Raji (cell line): ENCODE measurements at regions not wholly inside any gene's neighbourhood (a gene's known extent, or its start where the extent isn't known, plus 50 kb on each side); places are given as distances from the start of the nearest gene placed in this dataset.

Source experiments
- POLR2A ChIP-seq: IDR thresholded peaks from 2 replicates; pipeline ENCODE4 v1.6.1; 2011; ENCODE audit warnings: low read depth, low read length, control low read depth; ENCODE audit not compliant: insufficient read depth

DNA sequence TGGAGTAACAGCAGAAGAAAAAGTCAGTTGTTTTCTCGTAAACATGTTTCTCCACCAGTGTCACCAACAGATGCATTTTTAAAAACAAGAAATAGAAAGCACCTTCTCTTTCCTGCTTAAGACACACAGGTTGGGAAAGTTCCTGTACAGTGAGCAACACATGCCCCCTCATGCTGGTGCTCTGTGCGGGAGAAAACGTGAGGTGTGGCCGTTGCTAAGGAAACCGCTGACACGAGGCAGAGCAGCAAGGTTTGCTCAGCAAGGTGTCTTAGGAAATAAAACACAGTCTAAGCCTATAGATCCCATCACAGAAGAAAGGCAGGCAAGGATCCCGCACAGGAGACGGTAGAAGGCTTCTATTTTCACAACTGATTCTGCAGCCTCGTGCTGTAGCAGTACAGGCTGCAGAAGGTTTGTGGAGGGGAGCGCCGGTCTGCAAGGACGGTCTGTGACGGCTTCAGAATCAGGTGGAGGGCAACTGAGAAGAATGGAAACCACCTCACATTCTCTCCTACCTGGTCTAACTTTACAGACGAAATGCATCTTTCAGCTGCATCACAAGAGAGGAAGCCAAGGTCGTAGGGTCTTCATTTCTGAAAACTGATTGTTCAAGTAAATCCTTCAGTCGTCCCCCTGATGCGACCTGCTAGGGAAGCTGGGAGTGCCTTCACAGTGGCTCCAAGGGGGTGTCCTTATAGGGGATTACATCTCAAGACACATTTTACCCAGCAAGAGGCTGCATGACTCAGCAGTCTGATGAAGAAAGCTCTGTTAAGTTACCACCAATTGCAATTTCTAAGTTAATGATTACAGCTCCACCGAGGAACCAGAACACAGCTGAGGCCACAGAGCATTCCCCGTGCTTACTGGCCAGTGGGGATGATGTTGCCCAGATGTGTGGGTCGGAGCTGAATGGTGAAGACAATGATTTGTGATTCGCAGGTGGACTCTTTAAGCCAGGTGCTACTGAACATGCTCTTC lies 150.7 kb upstream of the KLF14 start:
- no peak for TF ChIP-seq POLR2A

DNA sequence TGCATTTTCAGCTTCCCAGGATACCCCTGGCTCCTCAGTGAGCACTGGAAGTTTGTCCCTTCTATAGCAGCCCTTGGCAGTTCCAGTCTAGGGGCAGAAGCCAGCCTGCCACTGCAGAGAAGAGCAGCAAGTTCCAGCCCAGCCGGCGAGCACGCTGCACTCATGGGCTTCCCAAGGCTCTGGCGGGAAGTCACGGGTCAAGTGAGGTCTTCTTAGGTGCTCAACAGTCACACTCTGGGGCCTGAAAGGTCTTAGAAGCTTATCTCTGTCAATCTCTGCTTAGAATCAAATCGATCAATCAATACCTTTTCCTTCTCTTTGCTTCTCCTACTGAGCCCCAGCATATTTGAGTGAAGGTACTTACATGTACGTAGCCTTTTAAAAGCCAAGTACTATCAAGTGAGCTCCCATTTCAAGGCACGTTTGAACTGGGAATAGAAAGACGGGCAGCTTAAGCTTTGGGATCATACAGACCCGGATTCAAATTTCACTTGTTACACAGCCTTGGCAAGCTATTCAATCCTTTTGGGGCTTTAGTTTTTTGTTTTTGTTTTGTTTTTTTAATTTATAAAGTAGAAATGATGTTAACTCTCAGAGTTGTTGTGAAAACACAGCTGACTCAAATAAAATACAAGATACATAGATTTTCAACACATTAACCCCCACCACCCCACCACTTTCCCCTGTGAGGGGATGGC lies 152.6 kb upstream of the KLF14 start:
- TF ChIP-seq POLR2A = no peak

DNA sequence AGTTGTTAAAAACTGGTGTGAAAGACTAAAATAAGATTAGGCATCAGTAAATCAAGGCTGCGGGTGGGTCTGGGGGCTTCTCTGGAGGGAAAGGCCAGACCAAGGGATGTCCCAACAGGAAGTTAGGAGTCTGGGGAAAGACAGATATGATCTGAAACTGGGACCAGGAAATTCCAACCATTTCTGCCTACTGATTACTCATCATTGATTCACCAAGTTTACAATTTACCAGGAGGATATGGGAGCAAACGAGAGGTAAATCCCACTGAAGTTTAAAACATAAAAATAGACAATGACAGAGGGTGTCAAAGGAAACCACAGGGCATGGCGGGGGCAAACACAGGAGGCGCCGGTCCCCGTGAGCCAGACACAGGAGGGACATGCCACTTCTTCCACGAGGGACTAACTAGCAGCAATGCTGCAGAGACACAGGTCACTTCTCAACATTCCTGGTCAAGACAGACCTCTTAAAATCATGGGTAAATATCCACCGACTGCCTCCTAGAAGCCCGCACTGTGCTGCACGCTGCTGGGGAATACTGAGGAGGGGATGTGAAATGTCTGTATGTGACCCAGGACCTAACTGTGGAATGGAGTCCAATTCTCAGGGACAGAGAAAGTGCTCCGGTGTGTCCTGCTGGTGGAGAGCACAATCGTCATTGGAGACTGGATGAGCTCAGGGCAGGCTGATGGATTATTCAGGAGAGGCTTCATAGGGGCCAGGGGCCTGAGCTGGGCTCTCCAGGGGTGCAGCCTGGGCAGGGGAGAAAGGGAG lies 153.4 kb upstream of the KLF14 start:
- no peak for TF ChIP-seq POLR2A

DNA sequence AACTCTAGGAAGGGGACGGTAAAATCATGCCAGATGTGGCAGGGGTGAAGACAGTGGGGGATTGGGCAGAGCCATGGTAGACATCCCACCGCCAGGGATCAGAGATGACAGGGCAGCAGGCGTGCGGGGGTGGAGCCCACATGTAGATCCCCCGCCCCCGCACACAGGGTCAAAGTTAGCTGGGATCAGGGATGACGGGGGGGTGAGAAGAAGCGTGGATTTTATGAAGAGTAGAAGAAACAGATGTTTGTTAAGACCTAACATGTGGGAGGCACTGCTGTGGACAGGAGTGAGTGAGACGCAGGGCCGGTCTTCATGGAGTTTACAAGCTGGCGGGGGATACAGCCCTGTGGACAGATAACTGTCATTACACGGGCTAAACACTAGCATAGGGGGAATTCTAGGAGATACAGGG lies 154.0 kb upstream of the KLF14 start:
- no peak for TF ChIP-seq POLR2A

DNA sequence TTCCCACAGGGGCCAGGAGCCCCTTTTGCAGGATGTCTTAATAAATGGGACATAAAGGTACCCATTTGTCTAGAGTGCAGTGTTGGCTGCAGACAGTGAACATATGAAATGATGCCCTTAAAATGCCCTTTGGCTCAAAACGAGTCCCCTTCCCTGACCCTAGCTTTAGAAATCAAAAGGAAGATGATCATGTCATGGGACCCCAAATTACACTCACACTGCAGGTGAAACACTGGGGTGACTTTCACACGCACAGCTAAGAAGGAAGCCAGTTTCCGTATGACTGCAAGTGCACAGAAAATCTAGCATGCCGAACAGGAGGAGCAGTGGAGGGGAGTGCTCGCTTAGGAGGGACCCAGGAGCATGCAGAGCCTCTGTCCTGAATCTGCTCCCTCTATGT lies 154.5 kb upstream of the KLF14 start:
- no peak for TF ChIP-seq POLR2A

DNA sequence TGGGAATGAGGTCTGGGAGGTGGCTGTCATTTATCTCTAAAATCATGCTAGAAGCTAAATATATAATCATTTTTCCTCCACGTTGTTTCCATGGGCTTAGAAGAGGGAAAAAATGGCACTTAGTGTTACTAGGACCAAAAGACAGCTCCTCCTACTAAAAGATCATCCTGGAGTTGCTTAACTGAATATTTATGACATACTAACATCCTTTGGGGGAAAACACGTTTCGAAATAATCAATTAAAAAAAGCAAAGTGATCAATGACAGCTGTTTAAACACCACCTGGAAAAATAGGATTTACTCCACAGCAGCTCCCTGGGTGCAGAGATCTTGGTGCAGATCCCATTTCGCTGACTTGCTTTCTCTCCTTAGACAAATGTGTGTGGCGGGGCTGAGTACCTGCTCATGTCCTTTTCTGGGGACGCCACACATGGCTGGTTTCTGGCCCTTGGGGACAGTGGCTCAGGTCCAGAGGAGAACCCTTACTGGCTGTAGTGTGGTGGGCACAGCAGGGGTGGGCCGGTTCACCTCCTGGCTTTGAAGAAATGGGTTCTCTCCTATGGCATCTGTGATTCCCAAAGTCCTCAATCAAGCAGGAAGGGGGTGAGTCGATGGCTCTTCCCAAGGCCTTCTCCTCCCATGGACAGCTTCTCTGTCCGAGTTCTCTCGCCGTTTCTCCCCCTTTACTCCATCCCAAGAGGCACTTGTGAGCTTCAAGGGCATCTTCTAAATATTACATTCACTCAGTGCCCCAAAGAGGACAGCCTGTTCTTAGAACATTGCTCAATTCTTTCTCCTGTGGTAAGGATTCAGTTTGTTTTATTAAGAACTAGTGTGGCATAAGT lies 156.4 kb upstream of the KLF14 start:
- TF ChIP-seq POLR2A = no peak

DNA sequence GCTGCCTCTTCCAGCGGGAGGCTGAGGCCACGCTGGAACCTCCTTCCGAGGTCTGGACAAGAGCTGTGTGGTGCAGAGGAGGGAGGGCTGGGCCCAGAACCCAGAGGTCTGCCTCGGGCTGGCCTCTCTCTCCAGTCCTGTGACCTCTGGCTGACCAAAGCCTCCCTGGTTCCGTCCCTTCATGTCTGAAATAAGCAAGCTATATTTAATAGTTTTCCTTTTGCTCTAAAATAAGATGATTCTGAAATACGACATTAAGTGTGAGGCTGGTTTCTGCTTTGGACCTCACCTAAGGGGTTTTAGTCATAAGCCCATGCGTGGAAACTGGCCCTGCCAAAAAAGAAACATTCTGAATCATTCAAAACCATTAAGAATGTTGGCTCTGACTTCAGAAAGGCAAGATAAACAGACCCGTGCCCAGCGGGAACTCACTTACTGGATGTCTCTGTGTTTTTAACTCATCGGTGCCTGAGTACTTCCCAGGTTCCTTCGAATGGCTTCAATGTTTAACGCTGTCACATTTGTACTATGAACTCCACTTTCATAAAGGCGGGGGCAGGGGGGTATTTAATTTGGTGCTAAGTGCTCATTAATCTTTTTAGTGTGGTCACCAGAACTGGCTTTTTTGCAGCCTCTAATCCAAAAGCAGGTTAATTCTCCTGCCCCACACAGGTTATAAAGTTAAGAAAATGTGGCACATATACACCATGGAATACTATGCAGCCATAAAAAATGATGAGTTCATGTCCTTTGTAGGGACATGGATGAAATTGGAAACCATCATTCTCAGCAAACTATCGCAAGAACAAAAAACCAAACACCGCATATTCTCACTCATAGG lies 157.5 kb upstream of the KLF14 start:
- no peak for TF ChIP-seq POLR2A

DNA sequence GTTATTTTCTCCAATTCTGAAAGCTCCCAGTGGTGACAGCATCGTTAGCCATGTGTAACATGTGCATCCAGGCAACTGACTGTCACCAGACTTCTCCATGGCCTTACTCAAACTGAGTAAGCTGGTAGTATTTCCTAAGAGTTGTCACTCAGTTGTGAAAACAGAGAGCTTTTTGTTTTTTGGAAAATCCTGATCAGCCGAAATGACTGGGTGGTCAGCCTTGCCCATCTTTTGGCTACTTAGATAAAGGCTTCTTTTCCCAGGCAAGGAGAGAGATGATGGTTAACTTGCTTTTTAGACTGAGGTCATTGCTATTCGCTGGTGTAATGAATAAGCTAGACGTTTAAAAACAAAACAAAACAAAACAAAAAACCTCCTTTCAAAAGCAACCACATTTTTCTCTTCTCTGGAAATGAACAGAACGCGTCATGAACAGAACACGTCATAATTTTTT lies 159.5 kb upstream of the KLF14 start:
- TF ChIP-seq POLR2A = no peak

DNA sequence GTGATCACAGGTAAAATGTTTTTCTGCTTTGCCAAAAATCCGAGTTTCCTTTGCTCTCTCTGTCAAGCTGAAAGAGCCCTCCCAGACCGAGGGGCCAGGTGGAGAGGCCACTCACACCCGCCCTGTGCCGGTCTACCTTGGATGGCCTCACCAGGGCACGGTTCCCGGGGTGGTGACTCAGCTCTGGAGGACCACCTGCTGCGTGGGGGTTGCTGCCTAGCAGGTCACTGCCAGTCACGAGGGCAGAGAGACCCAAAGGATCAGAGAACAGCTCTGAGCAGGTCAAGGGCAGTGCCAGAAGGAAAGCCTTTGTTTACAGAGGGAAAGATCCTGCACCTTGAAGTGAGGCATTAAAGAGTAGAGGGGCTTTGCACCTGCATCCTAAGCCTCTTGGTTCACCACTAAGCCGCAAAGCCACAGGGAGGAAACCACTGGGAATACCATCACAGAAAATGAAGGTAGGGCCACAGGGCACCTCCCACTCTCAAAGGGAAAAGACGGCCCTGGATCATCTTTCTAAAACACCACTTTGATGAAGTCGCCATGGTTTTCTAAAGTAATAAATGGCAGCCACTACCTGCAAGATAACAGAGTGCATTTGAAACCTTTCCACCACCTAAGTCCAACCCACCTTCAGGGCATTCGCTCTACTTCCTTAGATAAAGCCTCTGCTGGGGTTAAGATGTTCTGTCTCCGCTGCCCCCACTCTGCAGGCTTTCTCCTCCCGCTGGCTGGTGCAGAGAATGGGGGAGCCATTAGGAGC lies 160.3 kb upstream of the KLF14 start:
- no peak for TF ChIP-seq POLR2A

DNA sequence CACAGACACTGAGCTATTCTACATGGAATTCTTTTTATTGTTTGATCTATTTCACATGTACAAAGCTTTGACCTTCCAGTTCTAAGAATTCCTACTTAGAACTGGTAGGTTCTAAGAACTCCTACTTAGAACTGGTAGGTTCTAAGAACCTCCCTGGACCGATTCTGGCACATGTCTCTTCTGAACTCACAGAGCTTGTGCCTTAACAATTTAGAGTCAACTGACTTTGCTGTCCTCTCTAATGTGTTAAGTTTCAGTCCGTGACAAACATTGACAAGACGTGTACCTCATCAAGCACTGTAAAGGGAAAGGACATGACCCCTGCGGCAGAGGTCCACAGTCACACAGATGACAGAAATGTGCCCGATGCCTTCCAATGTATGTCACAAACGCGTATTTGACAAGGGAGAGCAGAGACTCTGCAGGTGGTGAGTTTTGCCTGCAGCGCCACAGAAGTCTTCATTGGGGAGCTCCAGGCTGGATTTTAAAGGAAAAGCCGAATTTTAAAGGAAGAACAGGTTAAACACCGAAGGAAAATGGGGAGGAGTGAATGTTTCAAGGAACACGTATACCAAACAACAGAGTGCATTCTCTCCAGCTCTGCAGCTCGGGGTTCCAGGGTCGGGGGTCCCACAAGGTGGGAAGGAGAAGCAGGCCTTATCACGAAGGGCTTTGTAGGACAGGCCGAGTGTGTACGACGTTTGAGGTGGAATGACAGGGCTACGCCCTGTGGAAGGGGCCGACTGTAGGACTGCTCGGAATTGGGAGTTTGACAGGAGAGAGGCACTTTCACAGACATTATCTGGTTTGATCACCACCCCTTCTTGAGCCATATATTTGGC lies 161.1 kb upstream of the KLF14 start:
- no peak for TF ChIP-seq POLR2A

DNA sequence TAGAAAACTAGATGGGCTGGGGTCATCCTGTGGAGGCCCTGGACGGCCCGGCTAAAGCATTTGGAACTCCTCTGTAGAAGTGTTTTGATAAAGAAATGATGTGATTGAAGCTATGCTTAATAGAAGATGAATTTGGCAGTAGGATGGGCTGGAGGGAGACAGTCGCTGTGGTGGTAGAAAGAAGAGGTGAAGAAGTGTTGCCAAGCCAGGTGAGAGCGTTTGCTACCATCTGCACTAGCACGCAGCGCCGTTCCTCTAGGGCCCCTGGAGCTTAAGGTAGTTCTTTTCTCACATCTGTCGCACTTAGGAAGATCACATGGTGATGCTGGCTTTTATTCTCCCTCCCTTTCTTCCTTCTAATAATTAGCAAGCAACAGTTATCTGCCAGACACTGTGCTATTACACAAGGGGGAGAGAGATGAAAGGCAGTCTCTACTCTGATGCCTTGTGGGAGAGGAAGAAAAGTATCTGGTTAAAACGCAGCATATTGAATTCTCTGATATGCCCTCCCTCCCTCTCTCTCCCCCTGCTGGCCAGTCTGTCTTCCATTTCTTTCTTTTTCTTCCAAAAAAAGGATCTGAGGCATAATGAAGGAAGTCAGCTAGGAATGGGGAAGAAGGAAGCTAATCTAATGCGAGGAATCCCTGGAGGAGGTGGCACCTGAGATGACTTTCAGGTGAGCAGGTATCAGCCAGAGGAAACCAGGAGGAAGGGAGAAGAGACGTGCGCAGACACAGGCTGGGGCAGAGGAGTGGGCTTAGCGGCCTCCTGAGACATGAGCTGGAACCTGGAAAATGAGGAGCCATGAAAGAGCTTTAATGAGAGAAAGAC lies 162.3 kb upstream of the KLF14 start:
- TF ChIP-seq POLR2A = no peak
